Neuronal stem cell (in vitro differentiated cells): ENCODE measurements at regions not wholly inside any gene's neighbourhood (a gene's known extent, or its start where the extent isn't known, plus 50 kb on each side); places are given as distances from the start of the nearest gene placed in this dataset.
"Not testable (repeated sequence)": the region's sequence is repeated elsewhere in the genome, so short reads cannot be mapped to it uniquely, and the experiment has no call there.

Experiments
- DNase-seq: peaks from one replicate; pipeline ENCODE4 v3.0.0-alpha.2; 2013; ENCODE audit warnings: low spot score
- H2AFZ ChIP-seq: one replicate; pipeline ENCODE4 v1.6.1; 2013; ENCODE audit warnings: mild to moderate bottlenecking, low read length, inconsistent platforms
- H2AK5ac ChIP-seq: 2 replicates; pipeline ENCODE4 v1.6.1; 2013; ENCODE audit warnings: low read depth, mild to moderate bottlenecking, inconsistent platforms, low read length, moderate library complexity, mixed read lengths
- H2BK120ac ChIP-seq: 2 replicates; pipeline ENCODE4 v1.6.1; 2013; ENCODE audit warnings: low read depth, mild to moderate bottlenecking, inconsistent platforms, low read length, moderate library complexity, mixed read lengths
- H2BK12ac ChIP-seq: one replicate; pipeline ENCODE4 v1.6.1; 2013; ENCODE audit warnings: low read length, inconsistent platforms
- H2BK15ac ChIP-seq: 2 replicates; pipeline ENCODE4 v1.6.1; 2013; ENCODE audit warnings: mild to moderate bottlenecking, low read length, inconsistent platforms, mixed read lengths
- H2BK5ac ChIP-seq: one replicate; pipeline ENCODE4 v1.6.1; 2013; ENCODE audit warnings: inconsistent platforms, mild to moderate bottlenecking, low read length, moderate library complexity
- H3K14ac ChIP-seq: one replicate; pipeline ENCODE4 v1.6.1; 2013; ENCODE audit warnings: low read length, inconsistent platforms
- H3K18ac ChIP-seq: 2 replicates; pipeline ENCODE4 v1.6.1; 2013; ENCODE audit warnings: low read length, inconsistent platforms
- H3K23ac ChIP-seq: 2 replicates; pipeline ENCODE4 v1.6.1; 2013; ENCODE audit warnings: low read depth, mild to moderate bottlenecking, mixed read lengths, low read length, inconsistent platforms; ENCODE audit not compliant: poor library complexity
- H3K27ac ChIP-seq: replicated peaks from 3 replicates; pipeline ENCODE4 v1.5.1; 2013; ENCODE audit warnings: low read length, inconsistent platforms
- H3K27me3 ChIP-seq, 3 experiments: 2 replicates each; pipeline ENCODE4 v1.6.1; 2013; ENCODE audit warnings: low read length in 3 of 3, mild to moderate bottlenecking in 2 of 3, inconsistent platforms in 1 of 3, low read depth in 1 of 3, mixed read lengths in 1 of 3, moderate library complexity in 1 of 3; ENCODE audit not compliant: control insufficient read depth in 3 of 3, insufficient read depth in 3 of 3
- H3K36me3 ChIP-seq, 2 donors: replicated peaks in 1 of 2; 2 replicates each; pipeline ENCODE4 v1.6.1; 2013; ENCODE audit warnings: low read length in 2 of 2; ENCODE audit not compliant: control insufficient read depth in 2 of 2, insufficient read depth in 2 of 2
- H3K4ac ChIP-seq: 2 replicates; pipeline ENCODE4 v1.6.1; 2013; ENCODE audit warnings: inconsistent platforms, mild to moderate bottlenecking, low read length, moderate library complexity
- H3K4me1 ChIP-seq, 2 donors: 1 replicate in 1 of 2; 2 replicates in 1 of 2; pipeline ENCODE4 v1.6.1; 2013; ENCODE audit warnings: low read length in 2 of 2, low read depth in 1 of 2; ENCODE audit not compliant: control insufficient read depth in 2 of 2, insufficient read depth in 1 of 2
- H3K4me2 ChIP-seq: one replicate; pipeline ENCODE4 v1.6.1; 2013; ENCODE audit warnings: mild to moderate bottlenecking, low read length, inconsistent platforms; ENCODE audit not compliant: insufficient read depth, poor library complexity, severe bottlenecking
- H3K4me3 ChIP-seq, 2 donors: 2 replicates each; pipeline ENCODE4 v1.5.1; 2013; ENCODE audit warnings: low read length in 2 of 2, mild to moderate bottlenecking in 2 of 2, inconsistent platforms in 1 of 2, moderate library complexity in 1 of 2
- H3K79me1 ChIP-seq: one replicate; pipeline ENCODE4 v1.6.1; 2013; ENCODE audit warnings: low read depth, mild to moderate bottlenecking, inconsistent platforms, low read length, moderate library complexity
- H3K9ac ChIP-seq: one replicate; pipeline ENCODE4 v1.6.1; 2013; ENCODE audit warnings: mild to moderate bottlenecking, low read depth, low read length, inconsistent platforms; ENCODE audit not compliant: poor library complexity
- H3K9me3 ChIP-seq, 2 donors: replicated peaks in 1 of 2; 2 replicates each; pipeline versions ENCODE3 to v1.6.1; 2013; ENCODE audit warnings: low read length in 2 of 2, mild to moderate bottlenecking in 2 of 2, inconsistent platforms in 1 of 2, low read depth in 1 of 2, mixed read lengths in 1 of 2, moderate library complexity in 1 of 2; ENCODE audit not compliant: control insufficient read depth in 2 of 2, insufficient read depth in 1 of 2
- H4K8ac ChIP-seq: one replicate; pipeline ENCODE4 v1.6.1; 2013; ENCODE audit warnings: low read depth, mild to moderate bottlenecking, inconsistent platforms, low read length, moderate library complexity
- H4K91ac ChIP-seq: one replicate; pipeline ENCODE4 v1.6.1; 2013; ENCODE audit warnings: low read length, low read depth, mild to moderate bottlenecking, inconsistent platforms; ENCODE audit not compliant: poor library complexity
- WGBS, 2 donors: extraction: QIAGEN DNeasy Blood & Tissue Kit; methylation state at CpG; one replicate each; pipeline ENCODE4 v1.1.7; 2013; ENCODE audit warnings: missing lambda C conversion rate in 2 of 2, mixed read lengths in 1 of 2; ENCODE audit not compliant: insufficient read length in 2 of 2, insufficient replicate concordance in 1 of 2; ENCODE audit errors: extremely low coverage in 2 of 2; 5-methylcytosine and 5-hydroxymethylcytosine counted together

GRCh38 chr12:131197490-131197889 lies 243.8 kb downstream of the ADGRD1 start:
- H3K27me3 ChIP-seq = no peaks in the 10 kb centered on the region
- no peak overlapping the region for H2BK12ac ChIP-seq
- H3K9ac ChIP-seq = no peak overlapping the region
- no peaks in the 10 kb centered on the region for H3K36me3 ChIP-seq
- H3K9me3 ChIP-seq = peaks cover 0 to 3% of the 10 kb centered on the region in 2 donors
- no peak overlapping the region for H3K4ac ChIP-seq
- H3K4me2 ChIP-seq = no peak overlapping the region
- H4K8ac ChIP-seq = no peak overlapping the region
- no CpG with 5 or more reads among the region's 7 CpGs for WGBS, 2 donors
- no peak overlapping the region for H3K14ac ChIP-seq
- no peak overlapping the region for H2BK120ac ChIP-seq
- no peak overlapping the region for H3K27ac ChIP-seq
- no peak overlapping the region for H2AK5ac ChIP-seq
- DNase-seq = no peak
- no peaks in the 10 kb centered on the region for H3K79me1 ChIP-seq
- no peaks in the 10 kb centered on the region for H3K4me1 ChIP-seq
- no peak overlapping the region for H3K4me3 ChIP-seq
- H4K91ac ChIP-seq = no peak overlapping the region
- H3K18ac ChIP-seq = no peak overlapping the region
- no peak overlapping the region for H2BK5ac ChIP-seq
- H2AFZ ChIP-seq = no peak overlapping the region
- no peak overlapping the region for H3K23ac ChIP-seq
- H2BK15ac ChIP-seq = no peak overlapping the region

GRCh38 chr12:131199221-131199620 lies 245.5 kb downstream of the ADGRD1 start:
- Histone ChIP-seq H4K8ac (no peak overlapping the region), H3K4me2 (no peak overlapping the region), H3K18ac (no peak overlapping the region), H3K27ac (no peak overlapping the region), H3K4ac (no peak overlapping the region), H3K4me3 (no peak overlapping the region), H3K4me1 (no peaks in the 10 kb centered on the region), H2BK120ac (no peak overlapping the region), H2BK15ac (no peak overlapping the region), H3K23ac (no peak overlapping the region), H2BK5ac (no peak overlapping the region), H3K9ac (no peak overlapping the region), H2AK5ac (no peak overlapping the region), H2AFZ (no peak overlapping the region), H3K27me3 (no peaks in the 10 kb centered on the region), H2BK12ac (no peak overlapping the region), H3K36me3 (no peaks in the 10 kb centered on the region), H3K9me3 (peaks cover 0 to under 1% of the 10 kb centered on the region in 2 donors), H3K79me1 (no peaks in the 10 kb centered on the region), H4K91ac (no peak overlapping the region), H3K14ac (no peak overlapping the region)
- 98 to 100% methylated on average over 1 to 3 of the region's 3 CpGs for WGBS, 2 donors
- no peak for DNase-seq

- H3K4me2 ChIP-seq, H3K9me3 ChIP-seq, H3K79me1 ChIP-seq, H3K4ac ChIP-seq, H2AK5ac ChIP-seq, H4K8ac ChIP-seq, H3K23ac ChIP-seq, H2BK12ac ChIP-seq, H2BK15ac ChIP-seq, H3K27me3 ChIP-seq, H2AFZ ChIP-seq, H3K9ac ChIP-seq, H3K4me3 ChIP-seq, H2BK5ac ChIP-seq, H3K4me1 ChIP-seq, H2BK120ac ChIP-seq, H3K27ac ChIP-seq, H3K14ac ChIP-seq, H4K91ac ChIP-seq, H3K36me3 ChIP-seq, H3K18ac ChIP-seq, DNase-seq: not testable (repeated sequence)
- no CpG with 5 or more reads among the region's 20 CpGs for WGBS, 2 donors
Measured at GRCh38 chr12:131201912-131202311, 248.2 kb downstream of the ADGRD1 start.

GRCh38 chr12:131202592-131203378 lies 249.1 kb downstream of the ADGRD1 start:
- Histone ChIP-seq H2BK120ac (no peak overlapping the region), H3K36me3 (no peaks in the 10 kb centered on the region), H2BK12ac (no peak overlapping the region), H3K79me1 (no peaks in the 10 kb centered on the region), H3K18ac (no peak overlapping the region), H3K9me3 (no peaks in the 10 kb centered on the region), H3K27me3 (no peaks in the 10 kb centered on the region), H2AK5ac (peak overlapping the region; percentile 11), H3K27ac (no peak overlapping the region), H3K14ac (peak overlapping the region; percentile 9), H3K4ac (no peak overlapping the region), H3K9ac (no peak overlapping the region), H2BK15ac (no peak overlapping the region), H3K23ac (no peak overlapping the region), H3K4me2 (no peak overlapping the region), H2AFZ (no peak overlapping the region), H2BK5ac (peak overlapping the region; percentile 84), H4K91ac (no peak overlapping the region), H3K4me3 (no peak overlapping the region), H3K4me1 (no peaks in the 10 kb centered on the region), H4K8ac (no peak overlapping the region)
- DNase-seq = no peak
- no CpG with 5 or more reads among the region's 40 CpGs for WGBS, 2 donors
